K562 (cell line): ENCODE measurements at regions not wholly inside any gene's neighbourhood (a gene's known extent, or its start where the extent isn't known, plus 50 kb on each side); places are given as distances from the start of the nearest gene placed in this dataset.

Experiments used
- ATAC-seq: fragments of 200-7000 bp; cut with Tn5 transposase; 3 replicates; pipeline ENCODE4 v1.9.1; 2020; ENCODE audit warnings: moderate library complexity
- BruUV-seq: library from RNA; stranded (reverse); fragments of 400-500 nt; replicated peaks from 2 replicates; lab custom pipeline; 2021; lab: Mats Ljungman, UMichigan
- CTCF ChIA-PET: fragments of 300-600 bp; formaldehyde crosslinking; extraction: SDS; loops from one replicate; lab custom pipeline; 2021; ENCODE audit warnings: low intra/inter-chr PET ratio; lab: Yijun Ruan, JAX
- POLR2A ChIA-PET: fragments of 300-600, 350-650 bp; sonication (Branson Sonifier 250); formaldehyde crosslinking; extraction: SDS; loops from one replicate; lab custom pipeline; 2021; ENCODE audit warnings: antibody characterized with exemption, inconsistent platforms; lab: Yijun Ruan, JAX
- DNase-seq, 4 experiments: peaks; one replicate each; pipeline versions ENCODE4 v3.0.0 to v3.0.0-alpha.2; 2011 to 2018; ENCODE audit warnings: low spot score in 3 of 4, mixed read lengths in 3 of 4; ENCODE audit errors: extremely low read depth in 1 of 4
- FAIRE-seq: peaks from 2 replicates; lab custom pipeline; 2011; peaks lifted over from hg19 to GRCh38; lab: Jason Lieb, UNC
- H2AFZ ChIP-seq: 2 replicates; pipeline ENCODE4 v1.6.0; 2011; ENCODE audit warnings: low read depth, low read length, control low read depth, inconsistent platforms
- H3K27ac ChIP-seq: fragments of 200-600 bp; 3 replicates; pipeline ENCODE4 v1.8.0; 2011; ENCODE audit warnings: low read depth, mild to moderate bottlenecking, control low read depth, inconsistent platforms, low read length, moderate library complexity, mixed read lengths; ENCODE audit errors: extremely low read depth
- H3K27me3 ChIP-seq, 2 experiments: fragments of 300-600 bp in 1 of 2; 2 replicates in 1 of 2; 3 replicates in 1 of 2; pipeline versions ENCODE4 v1.6.0 to v1.8.0; 2011; ENCODE audit warnings: inconsistent platforms in 2 of 2, low read length in 2 of 2, mild to moderate bottlenecking in 1 of 2, mixed read lengths in 1 of 2, moderate library complexity in 1 of 2; ENCODE audit not compliant: control insufficient read depth in 2 of 2, insufficient read depth in 2 of 2
- H3K36me3 ChIP-seq: fragments of 300-600 bp; 3 replicates; pipeline ENCODE4 v1.8.0; 2011; ENCODE audit warnings: mild to moderate bottlenecking, low read length, inconsistent platforms; ENCODE audit not compliant: control insufficient read depth, insufficient read depth
- H3K4me1 ChIP-seq, 2 experiments: fragments of 200-600 bp in 1 of 2; replicated peaks in 1 of 2; 2 replicates in 1 of 2; 3 replicates in 1 of 2; pipeline versions ENCODE4 v1.5.1 to v1.8.0; 2011; ENCODE audit warnings: inconsistent platforms in 2 of 2, low read length in 2 of 2, mild to moderate bottlenecking in 1 of 2, mixed read lengths in 1 of 2, moderate library complexity in 1 of 2; ENCODE audit not compliant: control insufficient read depth in 2 of 2, insufficient read depth in 2 of 2
- H3K4me2 ChIP-seq: 2 replicates; pipeline ENCODE4 v1.6.1; 2011; ENCODE audit warnings: low read length, control low read depth, inconsistent platforms, mixed read lengths; ENCODE audit not compliant: insufficient read depth
- H3K4me3 ChIP-seq: fragments of 200-600 bp; sonication (generic), shearing (Covaris generic); 2 replicates; pipeline ENCODE4 v1.5.1; 2016; ENCODE audit warnings: control low read depth, inconsistent platforms
- H3K79me2 ChIP-seq: fragments of 200-600 bp; 3 replicates; pipeline ENCODE4 v1.8.0; 2011; ENCODE audit warnings: low read length, inconsistent platforms; ENCODE audit not compliant: control insufficient read depth, insufficient read depth
- H3K9ac ChIP-seq, 2 experiments: 2 replicates each; pipeline versions ENCODE4 v1.6.0 to v1.6.1; 2011; ENCODE audit warnings: low read depth in 2 of 2, low read length in 2 of 2, control low read depth in 1 of 2, inconsistent platforms in 1 of 2, mild to moderate bottlenecking in 1 of 2, mixed read lengths in 1 of 2; ENCODE audit not compliant: insufficient read depth in 1 of 2
- H3K9me1 ChIP-seq: one replicate; pipeline ENCODE4 v1.6.0; 2011; ENCODE audit warnings: inconsistent platforms, mild to moderate bottlenecking, low read length, moderate library complexity; ENCODE audit not compliant: control insufficient read depth, insufficient read depth
- H3K9me3 ChIP-seq: replicated peaks from 2 replicates; pipeline ENCODE4 v1.5.1; 2011; ENCODE audit warnings: low read depth, low read length, inconsistent platforms; ENCODE audit not compliant: control insufficient read depth, insufficient read depth
- H4K20me1 ChIP-seq: replicated peaks from 2 replicates; pipeline ENCODE4 v1.6.1; 2011; ENCODE audit warnings: low read length, inconsistent platforms, mixed read lengths; ENCODE audit not compliant: control insufficient read depth, insufficient read depth
- NR2F6 ChIP-seq: fragments of 450-650 bp; formaldehyde crosslinking; IDR thresholded peaks from 2 replicates; pipeline ENCODE4 v1.4.0; 2020; ENCODE audit warnings: mild to moderate bottlenecking
- SAP30 ChIP-seq: fragments of 200-600 bp; sonication (generic); IDR thresholded peaks from 2 replicates; pipeline ENCODE4 v1.6.1; 2012; ENCODE audit warnings: borderline replicate concordance, low read depth, mild to moderate bottlenecking, moderate library complexity, low read length, control low read depth, inconsistent platforms; ENCODE audit not compliant: insufficient read depth, poor library complexity, severe bottlenecking
- ZKSCAN3 ChIP-seq: fragments of 250-450 bp; sonication (Bioruptor Pico); IDR thresholded peaks from 2 replicates; pipeline ENCODE4 v1.4.0; 2020
- ZNF444 ChIP-seq: fragments of 250-450 bp; sonication (Bioruptor Pico); IDR thresholded peaks from 2 replicates; pipeline ENCODE4 v1.4.0; 2020; ENCODE audit warnings: mild to moderate bottlenecking, moderate library complexity
- WGBS: fragments of 100-300 bp; shearing (Covaris generic); methylation state at CpG from one replicate; pipeline ENCODE4 v1.1.6; 2016; ENCODE audit warnings: low coverage, mixed read lengths; ENCODE audit not compliant: insufficient coverage; ENCODE audit errors: missing lambda C conversion rate; 5-methylcytosine and 5-hydroxymethylcytosine counted together
- in situ Hi-C: fragments of 300-500 bp; cut with MboI; formaldehyde crosslinking; loops from 4 replicates; pipeline ENCODE4 v1.15.0; 2018; ENCODE audit warnings: inconsistent platforms, mixed read lengths
- intact Hi-C: fragments of 100-400 bp; cut with micrococcal nuclease; formaldehyde crosslinking; loops from 2 replicates; pipeline ENCODE4 v1.14.2; 2022
- TF ChIP-seq, protein P1 (sequence below): fragments of 200-600 bp; sonication (generic); IDR thresholded peaks from one replicate; pipeline ENCODE4 v1.6.1; 2012; ENCODE audit warnings: mild to moderate bottlenecking, low read depth, low read length, inconsistent platforms

DNA sequence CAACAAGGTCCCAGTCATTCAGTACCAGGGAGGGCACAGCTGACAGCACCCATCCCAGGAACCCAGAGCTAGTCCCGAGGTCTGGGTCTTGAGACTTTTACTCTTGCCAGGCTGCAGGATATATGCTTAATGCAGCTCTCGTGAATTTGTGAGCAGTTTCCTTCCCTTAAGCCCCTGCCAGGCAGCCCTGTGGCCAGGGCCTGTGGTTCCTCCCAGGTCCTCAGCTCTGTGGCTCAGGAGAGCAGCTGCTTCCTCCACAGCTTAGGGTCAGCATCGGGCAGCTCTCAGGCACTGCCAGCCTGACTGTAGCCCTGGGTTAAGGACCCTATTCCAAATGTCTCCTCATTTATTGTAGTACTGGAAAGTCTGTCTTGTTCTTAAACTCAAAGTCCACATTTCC is 1384.8 kb downstream of the RPIA start:
- Histone ChIP-seq H3K4me2 (no peak overlapping the region), H3K9ac (no peak overlapping the region; a peak in 1 of 4 replicates), H3K4me1 (no peaks in the 10 kb centered on the region), H3K9me1 (no peaks in the 10 kb centered on the region), H3K4me3 (no peak overlapping the region), H4K20me1 (no peaks in the 10 kb centered on the region), H3K27me3 (no peaks in the 10 kb centered on the region), H3K36me3 (no peaks in the 10 kb centered on the region), H3K27ac (no peak overlapping the region), H3K9me3 (no peaks in the 10 kb centered on the region), H2AFZ (no peak overlapping the region), H3K79me2 (no peaks in the 10 kb centered on the region)
- FAIRE-seq: no peak
- CTCF ChIA-PET: no interaction called here
- no TSS peak for BruUV-seq
- in situ Hi-C loops: no loop called here
- WGBS: 0% methylated on average over 3 of the region's 3 CpGs
- intact Hi-C loops: no loop called here
- no peak for TF ChIP-seq ZKSCAN3 (CRISPR knock-in tag)
- TF ChIP-seq, protein P1, sequence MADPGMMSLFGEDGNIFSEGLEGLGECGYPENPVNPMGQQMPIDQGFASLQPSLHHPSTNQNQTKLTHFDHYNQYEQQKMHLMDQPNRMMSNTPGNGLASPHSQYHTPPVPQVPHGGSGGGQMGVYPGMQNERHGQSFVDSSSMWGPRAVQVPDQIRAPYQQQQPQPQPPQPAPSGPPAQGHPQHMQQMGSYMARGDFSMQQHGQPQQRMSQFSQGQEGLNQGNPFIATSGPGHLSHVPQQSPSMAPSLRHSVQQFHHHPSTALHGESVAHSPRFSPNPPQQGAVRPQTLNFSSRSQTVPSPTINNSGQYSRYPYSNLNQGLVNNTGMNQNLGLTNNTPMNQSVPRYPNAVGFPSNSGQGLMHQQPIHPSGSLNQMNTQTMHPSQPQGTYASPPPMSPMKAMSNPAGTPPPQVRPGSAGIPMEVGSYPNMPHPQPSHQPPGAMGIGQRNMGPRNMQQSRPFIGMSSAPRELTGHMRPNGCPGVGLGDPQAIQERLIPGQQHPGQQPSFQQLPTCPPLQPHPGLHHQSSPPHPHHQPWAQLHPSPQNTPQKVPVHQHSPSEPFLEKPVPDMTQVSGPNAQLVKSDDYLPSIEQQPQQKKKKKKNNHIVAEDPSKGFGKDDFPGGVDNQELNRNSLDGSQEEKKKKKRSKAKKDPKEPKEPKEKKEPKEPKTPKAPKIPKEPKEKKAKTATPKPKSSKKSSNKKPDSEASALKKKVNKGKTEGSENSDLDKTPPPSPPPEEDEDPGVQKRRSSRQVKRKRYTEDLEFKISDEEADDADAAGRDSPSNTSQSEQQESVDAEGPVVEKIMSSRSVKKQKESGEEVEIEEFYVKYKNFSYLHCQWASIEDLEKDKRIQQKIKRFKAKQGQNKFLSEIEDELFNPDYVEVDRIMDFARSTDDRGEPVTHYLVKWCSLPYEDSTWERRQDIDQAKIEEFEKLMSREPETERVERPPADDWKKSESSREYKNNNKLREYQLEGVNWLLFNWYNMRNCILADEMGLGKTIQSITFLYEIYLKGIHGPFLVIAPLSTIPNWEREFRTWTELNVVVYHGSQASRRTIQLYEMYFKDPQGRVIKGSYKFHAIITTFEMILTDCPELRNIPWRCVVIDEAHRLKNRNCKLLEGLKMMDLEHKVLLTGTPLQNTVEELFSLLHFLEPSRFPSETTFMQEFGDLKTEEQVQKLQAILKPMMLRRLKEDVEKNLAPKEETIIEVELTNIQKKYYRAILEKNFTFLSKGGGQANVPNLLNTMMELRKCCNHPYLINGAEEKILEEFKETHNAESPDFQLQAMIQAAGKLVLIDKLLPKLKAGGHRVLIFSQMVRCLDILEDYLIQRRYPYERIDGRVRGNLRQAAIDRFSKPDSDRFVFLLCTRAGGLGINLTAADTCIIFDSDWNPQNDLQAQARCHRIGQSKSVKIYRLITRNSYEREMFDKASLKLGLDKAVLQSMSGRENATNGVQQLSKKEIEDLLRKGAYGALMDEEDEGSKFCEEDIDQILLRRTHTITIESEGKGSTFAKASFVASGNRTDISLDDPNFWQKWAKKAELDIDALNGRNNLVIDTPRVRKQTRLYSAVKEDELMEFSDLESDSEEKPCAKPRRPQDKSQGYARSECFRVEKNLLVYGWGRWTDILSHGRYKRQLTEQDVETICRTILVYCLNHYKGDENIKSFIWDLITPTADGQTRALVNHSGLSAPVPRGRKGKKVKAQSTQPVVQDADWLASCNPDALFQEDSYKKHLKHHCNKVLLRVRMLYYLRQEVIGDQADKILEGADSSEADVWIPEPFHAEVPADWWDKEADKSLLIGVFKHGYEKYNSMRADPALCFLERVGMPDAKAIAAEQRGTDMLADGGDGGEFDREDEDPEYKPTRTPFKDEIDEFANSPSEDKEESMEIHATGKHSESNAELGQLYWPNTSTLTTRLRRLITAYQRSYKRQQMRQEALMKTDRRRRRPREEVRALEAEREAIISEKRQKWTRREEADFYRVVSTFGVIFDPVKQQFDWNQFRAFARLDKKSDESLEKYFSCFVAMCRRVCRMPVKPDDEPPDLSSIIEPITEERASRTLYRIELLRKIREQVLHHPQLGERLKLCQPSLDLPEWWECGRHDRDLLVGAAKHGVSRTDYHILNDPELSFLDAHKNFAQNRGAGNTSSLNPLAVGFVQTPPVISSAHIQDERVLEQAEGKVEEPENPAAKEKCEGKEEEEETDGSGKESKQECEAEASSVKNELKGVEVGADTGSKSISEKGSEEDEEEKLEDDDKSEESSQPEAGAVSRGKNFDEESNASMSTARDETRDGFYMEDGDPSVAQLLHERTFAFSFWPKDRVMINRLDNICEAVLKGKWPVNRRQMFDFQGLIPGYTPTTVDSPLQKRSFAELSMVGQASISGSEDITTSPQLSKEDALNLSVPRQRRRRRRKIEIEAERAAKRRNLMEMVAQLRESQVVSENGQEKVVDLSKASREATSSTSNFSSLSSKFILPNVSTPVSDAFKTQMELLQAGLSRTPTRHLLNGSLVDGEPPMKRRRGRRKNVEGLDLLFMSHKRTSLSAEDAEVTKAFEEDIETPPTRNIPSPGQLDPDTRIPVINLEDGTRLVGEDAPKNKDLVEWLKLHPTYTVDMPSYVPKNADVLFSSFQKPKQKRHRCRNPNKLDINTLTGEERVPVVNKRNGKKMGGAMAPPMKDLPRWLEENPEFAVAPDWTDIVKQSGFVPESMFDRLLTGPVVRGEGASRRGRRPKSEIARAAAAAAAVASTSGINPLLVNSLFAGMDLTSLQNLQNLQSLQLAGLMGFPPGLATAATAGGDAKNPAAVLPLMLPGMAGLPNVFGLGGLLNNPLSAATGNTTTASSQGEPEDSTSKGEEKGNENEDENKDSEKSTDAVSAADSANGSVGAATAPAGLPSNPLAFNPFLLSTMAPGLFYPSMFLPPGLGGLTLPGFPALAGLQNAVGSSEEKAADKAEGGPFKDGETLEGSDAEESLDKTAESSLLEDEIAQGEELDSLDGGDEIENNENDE: no peak
- TF ChIP-seq ZNF444 (CRISPR knock-in tag): no peak
- no peak for TF ChIP-seq NR2F6
- no peak for TF ChIP-seq SAP30
- POLR2A ChIA-PET: no interaction called here
- no peak for ATAC-seq
- no peak for DNase-seq
